ENCODE measurements at regions not wholly inside any gene's neighbourhood (a gene's known extent, or its start where the extent isn't known, plus 50 kb on each side); places are given as distances from the start of the nearest gene placed in this dataset.

- 1% methylated on average over 4 of the region's 4 CpGs for WGBS (ENCODE audit: missing lambda C conversion rate)
- ChIA-PET POLR2A (no interaction called here), CTCF (no interaction called here)
- TF ChIP-seq POLR2A (IDR thresholded peaks at IDR 0.05; ENCODE audit: low read length) (no peak), POLR2AphosphoS2 (conservative IDR thresholded peaks at IDR 0.05; ENCODE audit: low read length) (no peak), CHD2 (IDR thresholded peaks at IDR 0.05; ENCODE audit: low read length, partially characterized antibody) (no peak), BHLHE40 (IDR thresholded peaks at IDR 0.05; ENCODE audit: low read depth, low read length) (no peak), TP53 (CRISPR knock-in tag; IDR thresholded peaks at IDR 0.05) (no peak), SMC3 (IDR thresholded peaks at IDR 0.05) (no peak), KDM1A (IDR thresholded peaks at IDR 0.05; ENCODE audit: low read depth) (no peak), PHF8 (IDR thresholded peaks at IDR 0.05; ENCODE audit: borderline replicate concordance, low read depth) (no peak), MAZ (IDR thresholded peaks at IDR 0.05; ENCODE audit: borderline replicate concordance, low read depth, low read length) (no peak), RNF2 (IDR thresholded peaks at IDR 0.05; ENCODE audit: borderline replicate concordance, low read depth) (no peak), JUN (IDR thresholded peaks at IDR 0.05) (no peak), HEYL (CRISPR knock-in tag; IDR thresholded peaks at IDR 0.05) (no peak), HOXB5 (CRISPR knock-in tag; IDR thresholded peaks at IDR 0.05) (no peak), JUNB (IDR thresholded peaks at IDR 0.05) (no peak)
- TF ChIP-seq, protein P1, sequence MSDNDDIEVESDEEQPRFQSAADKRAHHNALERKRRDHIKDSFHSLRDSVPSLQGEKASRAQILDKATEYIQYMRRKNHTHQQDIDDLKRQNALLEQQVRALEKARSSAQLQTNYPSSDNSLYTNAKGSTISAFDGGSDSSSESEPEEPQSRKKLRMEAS (IDR thresholded peaks at IDR 0.05), result no peak
- no peak overlapping the region for H3K4me3 ChIP-seq
- no peak for ATAC-seq
- H3K4me2 ChIP-seq, result no peak overlapping the region
- DNase-seq (ENCODE audit: low read depth in 1 of 2, low spot score in 1 of 2), result no peak
- H3K4me1 ChIP-seq, result no peaks in the 10 kb centered on the region
- H3K27ac ChIP-seq, result no peak overlapping the region
- FAIRE-seq, result no peak
- H3K9me3 ChIP-seq, result no peaks in the 10 kb centered on the region
These were observed 307.5 kb downstream of the RBM26 start for GRCh38 chr13:79098596-79098995.

DNA sequence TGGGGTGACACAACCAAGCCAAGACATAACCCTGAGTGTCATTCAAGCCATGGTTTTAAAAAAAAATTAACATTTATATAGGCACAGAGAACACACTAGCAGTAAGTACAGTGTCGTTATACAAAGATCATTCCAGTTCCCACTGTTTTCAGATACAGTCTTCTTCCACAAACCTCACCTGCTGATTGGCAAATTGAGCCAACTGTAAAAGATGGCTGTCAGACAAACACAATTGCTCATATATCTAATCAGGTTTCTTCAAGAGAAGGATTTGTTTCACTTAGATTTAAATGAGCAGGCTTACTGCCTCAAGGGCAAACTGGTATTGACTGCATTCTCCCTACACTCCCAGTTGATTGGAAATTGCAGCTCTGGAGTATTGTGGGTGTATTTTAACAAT lies 308.9 kb downstream of the RBM26 start:
- Histone ChIP-seq H3K9me3 (no peaks in the 10 kb centered on the region), H3K27ac (no peak overlapping the region), H3K4me1 (no peaks in the 10 kb centered on the region), H3K4me3 (no peak overlapping the region), H3K4me2 (no peak overlapping the region)
- ChIA-PET POLR2A (no interaction called here), CTCF (no interaction called here)
- DNase-seq (ENCODE audit: low read depth in 1 of 2, low spot score in 1 of 2) (no peak), ATAC-seq (no peak), FAIRE-seq (no peak)
- 13% methylated on average over 1 of the region's 1 CpG for WGBS (ENCODE audit: missing lambda C conversion rate)
- TF ChIP-seq GATA3 (IDR thresholded peaks at IDR 0.05; ENCODE audit: borderline replicate concordance) (no peak), ZFP36 (IDR thresholded peaks at IDR 0.05; ENCODE audit: borderline replicate concordance, partially characterized antibody) (no peak), NR3C1 (IDR thresholded peaks at IDR 0.05) (no peak), NPAS2 (CRISPR knock-in tag; IDR thresholded peaks at IDR 0.05; ENCODE audit: borderline replicate concordance) (no peak), FOSB (CRISPR knock-in tag; IDR thresholded peaks at IDR 0.05) (no peak), ZNF302 (CRISPR knock-in tag; IDR thresholded peaks at IDR 0.05) (no peak), CHD2 (IDR thresholded peaks at IDR 0.05; ENCODE audit: low read length, partially characterized antibody) (no peak), HOXB5 (CRISPR knock-in tag; IDR thresholded peaks at IDR 0.05) (no peak), HOXA7 (CRISPR knock-in tag; IDR thresholded peaks at IDR 0.05) (no peak), NFE2L2 (conservative IDR thresholded peaks at IDR 0.05; ENCODE audit: low read length) (no peak), SREBF2 (IDR thresholded peaks at IDR 0.05) (no peak), POLR2AphosphoS2 (conservative IDR thresholded peaks at IDR 0.05; ENCODE audit: low read length) (no peak), MYC (IDR thresholded peaks at IDR 0.05; ENCODE audit: borderline replicate concordance, low read length) (no peak), JUN (IDR thresholded peaks at IDR 0.05) (no peak), RAD21 (conservative IDR thresholded peaks at IDR 0.05 in 1 of 2, IDR thresholded peaks at IDR 0.05 in 1 of 2) (no peak), ELK1 (IDR thresholded peaks at IDR 0.05; ENCODE audit: low read depth, low read length) (no peak), HOXB13 (CRISPR knock-in tag; IDR thresholded peaks at IDR 0.05; ENCODE audit: low read depth) (no peak)

Data from A549 (cell line).